ENCODE measurements at regions not wholly inside any gene's neighbourhood (a gene's known extent, or its start where the extent isn't known, plus 50 kb on each side); places are given as distances from the start of the nearest gene placed in this dataset.

DNA sequence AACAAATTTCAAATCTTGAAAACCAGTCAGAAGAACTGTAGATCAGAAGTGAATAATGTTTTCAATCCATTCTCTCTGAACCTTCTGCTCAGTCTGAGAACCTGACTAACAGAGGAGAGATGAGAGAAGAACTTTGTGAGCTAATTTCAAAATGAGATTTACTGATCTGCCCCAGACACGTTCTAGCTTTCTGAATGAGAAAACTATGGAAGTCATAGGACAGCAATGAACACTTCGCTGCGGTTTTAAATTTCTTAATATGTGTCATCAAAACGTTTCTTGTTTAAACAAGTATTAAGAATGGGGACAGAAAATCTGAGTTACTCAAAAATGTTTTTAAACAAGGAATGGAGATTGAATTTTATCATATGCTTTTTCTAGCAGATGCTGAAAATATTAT lies 66.6 kb upstream of the FAR2 start:
- ChIA-PET POLR2A (no interaction called here), CTCF (interaction anchor here (0.6 kb wide), 1 partner anchor 19 kb away, joined by 3 read pairs; no protein-coding TSS in a partner anchor)
- TF ChIP-seq FOXA1 (IDR thresholded peaks at IDR 0.05) = no peak
- no peak for TF ChIP-seq BHLHE40 (IDR thresholded peaks at IDR 0.05; ENCODE audit: borderline replicate concordance)
- no peak for TF ChIP-seq HDGF (IDR thresholded peaks at IDR 0.05; ENCODE audit: borderline replicate concordance)
- no peak for TF ChIP-seq LEF1 (IDR thresholded peaks at IDR 0.05; ENCODE audit: borderline replicate concordance)
- no peak for TF ChIP-seq L3MBTL2 (conservative IDR thresholded peaks at IDR 0.05)
- TF ChIP-seq ELF4 (IDR thresholded peaks at IDR 0.05) = no peak
- TF ChIP-seq SP1 (IDR thresholded peaks at IDR 0.05) = no peak
- no peak for TF ChIP-seq NFRKB (IDR thresholded peaks at IDR 0.05)
- no peak for TF ChIP-seq PKNOX1 (IDR thresholded peaks at IDR 0.05)
- no peak for TF ChIP-seq CTBP1 (IDR thresholded peaks at IDR 0.05; ENCODE audit: borderline replicate concordance)
- TF ChIP-seq FOXM1 (IDR thresholded peaks at IDR 0.05; ENCODE audit: borderline replicate concordance) = no peak
- DNase-seq (ENCODE audit: extremely low spot score) = no peak

DNA sequence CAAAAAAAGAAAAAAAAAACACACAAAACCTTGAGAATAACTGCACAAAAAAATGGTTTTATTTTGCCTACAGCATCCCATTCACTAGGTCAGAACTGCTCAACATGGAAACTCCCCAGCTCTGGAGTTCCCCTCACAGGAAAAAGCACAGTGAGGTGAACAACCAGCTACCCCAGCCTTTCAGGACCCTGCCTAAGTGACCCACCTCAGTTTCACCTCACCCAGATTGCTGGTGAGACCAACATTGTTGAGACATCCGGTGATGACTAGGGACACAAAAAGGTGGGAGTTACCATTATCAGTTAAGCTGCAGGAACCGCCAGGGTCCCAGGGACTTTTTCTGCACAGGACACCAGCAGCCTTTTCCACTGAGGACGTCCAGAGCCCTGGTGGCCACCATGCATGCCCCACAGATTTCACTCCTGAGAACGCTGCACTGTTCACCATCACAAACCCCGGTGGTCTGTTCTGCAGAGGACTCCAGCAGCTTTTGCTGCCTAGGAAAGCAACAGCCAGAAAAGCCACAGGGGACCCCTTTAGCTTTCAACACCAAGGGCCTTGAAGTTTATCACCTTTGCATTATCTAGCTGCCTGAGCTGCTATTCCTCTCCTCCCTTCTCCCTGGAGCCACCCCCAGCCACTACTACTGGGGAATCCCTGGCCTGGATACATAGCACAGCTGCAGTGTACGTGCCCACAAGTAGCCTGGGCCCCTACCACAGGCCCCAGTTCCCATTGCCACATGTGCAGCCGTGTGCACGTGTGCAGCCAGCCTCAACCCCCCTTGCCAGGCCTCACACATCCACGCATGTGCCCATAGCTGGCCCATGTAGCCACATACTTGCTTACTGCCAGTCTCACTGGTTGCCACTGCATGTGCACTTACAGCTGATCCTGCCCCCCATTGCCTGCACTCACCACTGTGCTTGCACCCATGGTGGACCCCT lies 62.5 kb upstream of the FAR2 start:
- no peak for DNase-seq (ENCODE audit: extremely low spot score)
- TF ChIP-seq SUZ12 (IDR thresholded peaks at IDR 0.05) (no peak), L3MBTL2 (conservative IDR thresholded peaks at IDR 0.05) (no peak), PKNOX1 (IDR thresholded peaks at IDR 0.05) (no peak), FOXK2 (IDR thresholded peaks at IDR 0.05) (no peak), LEF1 (IDR thresholded peaks at IDR 0.05; ENCODE audit: borderline replicate concordance) (no peak)
- CTCF ChIA-PET = interaction anchor here (1.4 kb wide), 1 partner anchor 13 kb away, joined by 5 read pairs; no protein-coding TSS in a partner anchor
- POLR2A ChIA-PET = no interaction called here

DNA sequence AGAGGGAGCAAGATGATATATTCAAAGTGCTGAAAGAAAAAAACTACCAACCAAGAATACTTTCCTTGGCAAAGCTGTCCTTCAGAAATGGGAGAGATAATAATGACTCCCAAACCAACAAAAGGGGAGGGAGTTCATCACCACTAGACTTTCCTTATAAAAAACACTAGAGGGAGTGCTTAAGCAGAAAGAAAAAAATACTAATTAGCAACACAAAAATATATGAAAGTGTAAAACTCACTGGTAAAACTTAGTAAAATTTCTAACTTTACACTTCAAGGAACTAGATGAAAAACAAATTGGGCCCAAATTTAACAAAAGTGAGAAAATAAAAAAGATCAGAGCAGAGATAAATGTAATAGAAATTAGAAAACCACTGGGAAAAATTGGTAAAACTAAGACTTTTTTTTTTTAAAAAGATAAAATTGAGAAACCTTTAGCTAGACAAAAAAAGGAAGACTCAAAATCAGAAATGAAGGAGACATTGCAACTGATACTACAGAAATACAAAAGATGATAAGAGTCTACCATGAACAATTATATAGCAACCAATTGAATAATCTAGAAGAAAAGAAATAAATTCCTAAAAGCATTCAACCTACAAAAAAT lies 60.4 kb upstream of the FAR2 start:
- ChIA-PET POLR2A (no interaction called here), CTCF (interaction anchor here (1.4 kb wide), 1 partner anchor 15 kb away, joined by 5 read pairs; no protein-coding TSS in a partner anchor)
- DNase-seq (ENCODE audit: extremely low spot score) = peak; percentile 12
- no peak for TF ChIP-seq ZNF384 (IDR thresholded peaks at IDR 0.05)
- no peak for TF ChIP-seq NFRKB (IDR thresholded peaks at IDR 0.05)
- TF ChIP-seq SUZ12 (IDR thresholded peaks at IDR 0.05) = no peak
- TF ChIP-seq FOXM1 (IDR thresholded peaks at IDR 0.05; ENCODE audit: borderline replicate concordance) = no peak
- TF ChIP-seq FOXA1 (IDR thresholded peaks at IDR 0.05) = no peak
- no peak for TF ChIP-seq TARDBP (IDR thresholded peaks at IDR 0.05)
- TF ChIP-seq FOXK2 (IDR thresholded peaks at IDR 0.05) = no peak
- no peak for TF ChIP-seq L3MBTL2 (conservative IDR thresholded peaks at IDR 0.05)
- TF ChIP-seq CTBP1 (IDR thresholded peaks at IDR 0.05; ENCODE audit: borderline replicate concordance) = no peak
- TF ChIP-seq ARNT (IDR thresholded peaks at IDR 0.05) = no peak
- TF ChIP-seq BHLHE40 (IDR thresholded peaks at IDR 0.05; ENCODE audit: borderline replicate concordance) = no peak
- TF ChIP-seq HDGF (IDR thresholded peaks at IDR 0.05; ENCODE audit: borderline replicate concordance) = no peak
- no peak for TF ChIP-seq ELF4 (IDR thresholded peaks at IDR 0.05)
- TF ChIP-seq PKNOX1 (IDR thresholded peaks at IDR 0.05) = no peak
- TF ChIP-seq SP1 (IDR thresholded peaks at IDR 0.05) = no peak
- no peak for TF ChIP-seq LEF1 (IDR thresholded peaks at IDR 0.05; ENCODE audit: borderline replicate concordance)
